ENCODE measurements at regions not wholly inside any gene's neighbourhood (a gene's known extent, or its start where the extent isn't known, plus 50 kb on each side); places are given as distances from the start of the nearest gene placed in this dataset.
"Not testable (repeated sequence)": the region's sequence is repeated elsewhere in the genome, so short reads cannot be mapped to it uniquely, and the experiment has no call there.

- not testable (repeated sequence) for TF ChIP-seq POLR2A, POLR2AphosphoS5, CTCF, EP300 (IDR thresholded peaks at IDR 0.05)
Measured at GRCh38 chr2:111270569-111270968, 149.9 kb downstream of the BCL2L11 start.

Measured in gastroesophageal sphincter (tissue), 3 donors.